ENCODE measurements at regions not wholly inside any gene's neighbourhood (a gene's known extent, or its start where the extent isn't known, plus 50 kb on each side); places are given as distances from the start of the nearest gene placed in this dataset.
"Not testable (repeated sequence)": the region's sequence is repeated elsewhere in the genome, so short reads cannot be mapped to it uniquely, and the experiment has no call there.

DNA sequence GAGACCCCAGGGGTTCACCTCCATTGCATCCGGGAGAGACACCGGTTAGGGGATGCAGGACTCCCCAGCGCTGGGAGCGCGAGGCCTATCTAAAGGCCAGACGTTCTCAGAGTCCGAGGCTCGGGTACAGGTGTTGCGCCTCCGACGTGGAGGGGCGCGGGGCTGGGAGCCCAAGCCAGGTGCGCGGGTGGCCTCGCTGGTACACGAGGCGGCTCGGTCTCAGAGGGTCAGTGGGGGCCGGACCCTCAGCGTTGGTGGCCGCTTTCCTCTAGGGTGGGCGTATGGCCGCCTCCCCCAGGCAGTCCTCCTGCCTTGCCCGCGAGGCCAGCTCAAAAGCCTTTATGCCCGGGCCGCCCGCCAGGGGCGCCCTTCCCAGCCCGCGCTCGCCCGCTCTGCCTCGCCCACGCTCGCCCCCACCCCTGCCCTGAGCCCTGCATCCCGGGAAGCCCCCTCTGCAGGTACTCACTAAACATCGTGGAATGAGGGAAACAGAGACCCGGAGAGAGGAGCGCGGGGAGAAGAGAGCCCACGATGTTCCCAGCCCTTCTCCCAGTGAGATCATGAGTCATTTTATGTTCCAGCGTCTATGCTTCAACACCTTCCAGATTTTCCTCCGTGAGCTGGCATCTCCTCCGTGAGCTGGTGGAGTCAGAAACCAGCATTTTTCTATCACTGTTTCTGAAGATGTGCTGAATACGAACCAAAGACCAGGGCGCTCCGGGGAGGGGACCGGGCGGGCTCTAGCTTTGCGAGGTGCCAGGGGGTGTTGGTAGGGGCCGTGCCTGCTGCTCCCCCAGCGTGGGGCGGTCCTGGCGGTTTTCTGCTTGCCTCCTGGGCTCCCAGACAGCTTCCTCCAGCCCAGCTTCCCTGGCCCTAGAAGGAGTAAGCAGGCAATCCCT is 73.8 kb downstream of the DIO3 start:
- DNase-seq: no peak

DNA sequence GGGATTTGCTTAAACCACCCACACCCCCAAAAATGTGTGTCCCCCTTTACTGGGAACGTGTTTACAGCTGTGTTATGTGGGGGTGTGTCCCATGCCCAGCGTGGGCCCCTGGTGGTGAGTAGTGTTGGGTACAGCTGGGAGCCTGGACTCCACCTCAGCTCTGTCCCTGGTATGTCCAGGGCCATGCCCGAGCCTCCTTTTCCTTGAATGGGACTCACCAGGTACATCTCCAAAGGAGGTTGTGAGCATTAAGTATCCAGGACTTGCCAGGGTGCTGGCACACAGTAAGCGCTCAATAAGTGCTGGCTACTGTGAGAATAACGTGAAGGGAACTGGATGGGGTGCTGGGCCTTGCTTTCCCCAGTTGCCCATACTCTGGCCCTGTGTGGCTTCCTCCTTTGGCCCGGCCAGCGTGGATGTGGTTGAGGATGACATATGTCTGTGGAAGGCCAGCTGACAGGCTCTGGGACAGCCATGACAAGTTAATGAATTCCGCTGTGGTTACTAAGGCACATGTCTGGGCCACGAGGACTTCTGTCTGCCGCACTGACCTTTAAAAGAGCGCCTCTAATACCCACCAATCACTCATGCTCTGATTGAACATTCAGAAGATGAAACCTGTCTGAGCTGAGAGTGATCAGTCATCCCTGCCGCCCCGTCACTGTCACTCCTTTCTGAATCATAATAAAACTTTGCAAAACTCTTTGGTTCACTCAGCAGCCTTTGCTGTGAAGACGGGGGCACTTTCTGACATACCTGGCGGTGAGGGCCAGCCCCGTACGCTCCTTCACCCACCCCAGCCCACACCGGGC is 74.7 kb downstream of the DIO3 start:
- no peak for DNase-seq

DNA sequence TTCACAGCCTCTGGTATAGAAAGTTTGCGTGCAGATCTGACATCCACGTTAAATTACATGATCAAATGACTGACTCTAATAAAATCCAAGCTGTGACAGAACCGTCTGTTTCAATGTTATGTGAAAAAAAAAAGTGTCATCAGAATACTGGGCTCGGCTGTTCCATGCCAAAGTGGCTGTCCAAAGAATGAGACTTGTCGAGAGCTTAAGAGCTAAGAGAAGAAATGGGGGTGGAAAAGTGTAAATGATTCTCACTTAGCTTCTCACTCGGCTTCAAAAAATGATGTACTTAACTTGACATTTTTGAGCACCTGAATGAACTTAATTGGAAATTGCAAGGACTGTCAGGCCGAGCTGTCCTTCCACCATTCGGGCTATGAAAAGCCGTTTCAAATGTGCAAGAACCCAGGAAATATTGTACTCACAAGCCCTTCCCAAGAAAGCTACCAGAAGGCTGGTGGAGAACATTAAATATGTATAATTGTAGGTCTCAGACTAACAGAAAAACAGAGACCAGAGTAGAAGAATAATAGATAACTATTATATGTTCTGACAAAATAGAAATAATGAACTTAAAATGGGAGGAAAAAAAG is 78.0 kb downstream of the DIO3 start:
- no peak for DNase-seq

DNA sequence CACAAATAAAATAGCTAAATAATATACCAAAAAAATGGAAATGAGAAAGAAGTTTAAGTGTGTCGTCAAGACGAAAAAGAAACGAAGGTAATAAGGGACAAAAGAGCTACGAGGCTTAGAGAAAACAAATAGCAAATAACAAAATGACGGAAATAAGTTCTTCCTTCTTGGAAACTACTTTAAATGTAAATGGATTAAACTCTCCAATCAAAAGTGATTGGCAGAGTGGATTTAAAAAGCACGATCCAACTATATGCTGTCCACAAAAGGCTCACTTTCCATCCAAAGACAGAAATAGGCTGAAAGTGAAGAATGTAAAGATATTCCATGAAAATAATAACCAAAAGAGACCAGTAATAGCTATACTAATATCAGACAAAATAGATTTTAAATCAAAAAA is 82.4 kb downstream of the DIO3 start:
- DNase-seq: no peak

DNA sequence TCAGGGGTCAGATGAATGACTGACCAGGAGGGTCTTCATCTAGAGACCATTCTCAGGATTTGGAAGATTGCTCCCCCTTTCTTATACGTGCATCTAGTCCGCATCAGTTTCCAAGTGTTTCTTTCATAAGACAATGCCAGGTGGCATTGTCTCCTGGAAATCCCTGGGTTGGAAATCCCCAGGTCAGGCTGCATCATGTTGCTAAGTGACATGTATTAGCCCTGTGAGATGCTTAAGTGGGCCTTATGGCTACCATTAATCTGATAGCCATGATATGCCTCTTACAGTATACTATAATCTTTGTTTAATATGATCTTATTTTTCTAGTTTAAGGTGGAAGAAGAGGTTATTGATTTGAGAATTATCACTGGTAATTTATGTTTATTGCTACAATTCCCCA is 92.8 kb downstream of the DIO3 start:
- DNase-seq: no peak

DNA sequence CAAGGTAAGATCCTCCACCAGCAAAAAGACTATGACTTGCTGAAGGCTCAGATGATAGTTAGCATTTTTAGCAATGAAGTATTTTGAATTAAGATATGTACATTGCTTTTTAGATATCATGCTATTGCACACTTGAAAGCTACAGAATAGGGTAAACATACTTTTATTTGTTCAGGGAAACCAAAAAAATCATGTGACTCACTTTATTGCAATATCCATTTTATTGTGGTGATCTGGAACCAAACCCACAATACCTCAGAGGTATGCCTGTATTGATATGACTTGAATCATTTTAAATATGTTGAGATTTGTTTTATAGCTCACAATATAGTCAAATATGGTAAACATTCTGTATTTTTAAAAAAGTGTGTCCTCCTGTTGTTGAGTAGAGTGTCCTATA is 96.1 kb downstream of the DIO3 start:
- DNase-seq: no peak

DNA sequence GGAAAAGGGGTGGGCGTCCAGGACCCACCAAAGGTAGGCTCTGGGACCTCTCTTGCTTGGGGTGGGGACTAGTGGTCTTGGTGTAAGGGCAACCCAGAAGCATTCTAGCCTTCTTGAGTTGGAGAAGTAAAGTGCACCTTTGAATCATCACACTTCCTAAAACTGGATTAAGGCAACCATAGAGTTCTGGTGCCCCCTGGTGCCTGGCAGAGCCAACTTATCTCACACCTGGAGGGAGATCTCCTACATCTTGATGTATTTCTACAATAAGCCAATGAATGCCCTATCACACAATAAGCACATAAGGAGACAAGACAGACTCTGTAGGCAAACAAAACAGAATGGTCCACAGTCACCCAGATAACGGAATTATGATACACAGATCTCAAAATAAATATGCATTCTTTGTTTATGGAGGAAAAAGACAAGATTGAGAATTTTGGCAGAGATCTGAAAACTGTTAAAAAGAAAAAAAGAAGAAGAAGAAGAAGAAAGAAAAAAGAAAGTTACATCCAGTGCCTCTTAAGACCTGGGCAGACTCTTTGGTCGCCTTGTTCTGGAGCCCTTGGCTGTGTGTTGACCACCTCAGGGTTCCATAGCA is 95.9 kb upstream of the PPP2R5C start:
- peak; percentile 7 to 14 for DNase-seq

DNA sequence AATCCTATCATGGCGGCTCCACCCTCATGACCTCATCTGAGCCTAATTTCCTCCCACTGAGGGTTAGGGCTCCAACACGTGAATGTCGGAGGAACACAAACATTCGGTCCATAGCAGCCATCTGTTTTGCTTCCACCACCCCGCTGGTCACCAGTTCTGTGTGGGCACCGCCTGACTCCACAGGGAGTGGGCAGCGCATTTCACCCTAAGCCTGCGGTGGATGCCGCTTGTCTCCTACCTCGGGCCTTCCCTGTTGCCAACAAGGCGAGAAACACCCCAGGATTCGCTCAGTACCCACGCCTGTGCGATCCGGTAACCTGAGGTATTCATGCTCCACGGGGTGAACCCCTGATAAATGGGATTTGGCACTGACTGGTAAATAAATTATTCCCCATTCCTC is 95.2 kb upstream of the PPP2R5C start:
- no peak for DNase-seq

DNA sequence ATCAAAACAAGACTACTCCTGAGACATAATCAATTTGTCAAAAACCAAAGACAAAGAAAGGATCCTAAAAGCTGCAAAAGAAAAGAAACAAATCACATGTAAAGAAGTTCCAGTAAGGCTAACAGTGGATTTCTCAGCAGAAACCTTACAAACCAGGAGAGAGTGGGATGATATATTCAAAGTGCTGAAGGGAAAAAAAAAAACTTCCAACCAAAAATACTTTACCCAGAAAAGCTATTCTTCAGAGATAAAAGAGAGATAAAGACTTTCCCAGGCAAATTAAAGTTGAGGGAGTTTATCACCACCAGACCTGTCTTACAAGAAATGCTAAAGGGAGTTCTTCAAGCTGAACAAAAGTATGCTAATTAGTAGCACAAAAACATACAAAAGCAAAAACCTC is 91.9 kb upstream of the PPP2R5C start:
- no peak for DNase-seq

DNA sequence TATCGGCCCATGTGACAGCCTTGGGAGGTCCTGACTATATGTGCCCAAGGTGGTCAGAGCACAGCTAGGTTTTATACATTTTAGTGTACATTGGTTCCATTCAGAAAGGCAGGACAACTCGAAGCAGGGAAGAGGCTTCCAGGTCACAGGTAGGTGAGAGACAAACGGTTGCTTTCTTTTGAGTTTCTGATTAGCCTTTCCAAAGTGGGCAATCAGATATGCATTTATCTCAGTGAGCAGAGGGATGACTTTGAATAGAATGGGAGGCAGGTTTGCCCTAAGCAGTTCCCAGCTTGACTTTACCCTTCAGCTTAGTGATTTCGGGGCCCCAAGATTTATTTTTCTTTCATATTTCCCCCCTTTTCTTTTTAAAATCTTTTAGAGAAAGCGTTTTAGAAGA is 87.6 kb upstream of the PPP2R5C start:
- DNase-seq: no peak

DNA sequence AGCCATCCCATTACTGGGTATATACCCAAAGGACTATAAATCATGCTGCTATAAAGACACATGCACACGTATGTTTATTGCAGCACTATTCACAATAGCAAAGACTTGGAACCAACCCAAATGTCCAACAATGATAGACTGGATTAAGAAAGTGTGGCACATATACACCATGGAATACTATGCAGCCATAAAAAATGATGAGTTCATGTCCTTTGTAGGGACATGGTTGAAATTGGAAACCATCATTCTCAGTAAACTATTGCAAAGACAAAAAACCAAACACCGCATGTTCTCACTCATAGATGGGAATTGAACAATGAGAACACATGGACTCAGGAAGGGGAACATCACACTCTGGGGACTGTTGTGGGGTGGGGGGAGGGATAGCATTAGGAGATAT is 85.7 kb upstream of the PPP2R5C start:
- not testable (repeated sequence) for DNase-seq

DNA sequence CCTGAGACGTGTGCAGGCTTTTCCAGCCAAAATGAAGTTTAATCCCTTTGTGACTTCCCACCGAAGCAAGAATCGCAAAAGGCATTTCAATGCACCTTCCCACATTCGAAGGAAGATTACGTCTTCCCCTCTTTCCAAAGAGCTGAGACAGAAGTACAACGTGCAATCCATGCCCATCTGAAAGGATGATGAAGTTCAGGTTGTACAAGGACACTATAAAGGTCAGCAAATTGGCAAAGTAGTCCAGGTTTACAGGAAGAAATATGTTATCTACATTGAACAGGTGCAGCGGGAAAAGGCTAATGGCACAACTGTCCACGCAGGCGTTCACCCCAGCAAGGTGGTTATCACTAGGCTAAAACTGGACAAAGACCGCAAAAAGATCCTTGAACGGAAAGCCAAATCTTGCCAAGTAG is 83.6 kb upstream of the PPP2R5C start:
- not testable (repeated sequence) for DNase-seq

DNA sequence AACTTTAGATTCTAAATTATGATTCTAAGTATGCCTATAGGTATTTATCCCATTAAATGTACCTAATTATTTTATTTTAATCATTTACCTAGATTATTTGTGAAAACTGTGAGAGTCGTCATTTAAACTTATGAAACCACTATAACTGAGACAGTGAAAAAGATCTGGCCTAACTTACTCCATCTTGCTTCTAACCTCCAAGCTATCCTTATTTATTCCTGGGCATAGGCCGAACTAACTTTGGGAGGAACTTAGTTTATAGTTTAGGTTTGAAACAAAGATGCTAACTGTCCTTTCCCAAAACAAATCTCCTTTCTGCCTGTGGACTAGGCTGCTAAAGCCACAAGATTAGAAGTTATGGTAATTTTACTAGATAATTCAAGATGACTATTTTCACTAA is 79.7 kb upstream of the PPP2R5C start:
- no peak for DNase-seq

DNA sequence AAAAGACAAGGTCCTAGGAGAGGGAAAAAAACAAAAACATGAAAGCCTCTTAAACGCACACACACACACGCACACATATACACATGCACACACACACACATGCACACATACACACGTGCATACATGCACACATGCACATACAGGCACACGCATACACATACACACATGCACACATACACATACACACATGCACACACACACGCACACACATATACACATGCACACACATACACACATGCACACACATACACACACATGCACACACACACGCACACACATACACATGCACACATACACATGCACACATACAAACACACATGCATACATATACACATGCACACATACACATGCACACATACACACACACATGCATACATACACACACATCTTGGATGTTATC is 78.1 kb upstream of the PPP2R5C start:
- DNase-seq: no peak

DNA sequence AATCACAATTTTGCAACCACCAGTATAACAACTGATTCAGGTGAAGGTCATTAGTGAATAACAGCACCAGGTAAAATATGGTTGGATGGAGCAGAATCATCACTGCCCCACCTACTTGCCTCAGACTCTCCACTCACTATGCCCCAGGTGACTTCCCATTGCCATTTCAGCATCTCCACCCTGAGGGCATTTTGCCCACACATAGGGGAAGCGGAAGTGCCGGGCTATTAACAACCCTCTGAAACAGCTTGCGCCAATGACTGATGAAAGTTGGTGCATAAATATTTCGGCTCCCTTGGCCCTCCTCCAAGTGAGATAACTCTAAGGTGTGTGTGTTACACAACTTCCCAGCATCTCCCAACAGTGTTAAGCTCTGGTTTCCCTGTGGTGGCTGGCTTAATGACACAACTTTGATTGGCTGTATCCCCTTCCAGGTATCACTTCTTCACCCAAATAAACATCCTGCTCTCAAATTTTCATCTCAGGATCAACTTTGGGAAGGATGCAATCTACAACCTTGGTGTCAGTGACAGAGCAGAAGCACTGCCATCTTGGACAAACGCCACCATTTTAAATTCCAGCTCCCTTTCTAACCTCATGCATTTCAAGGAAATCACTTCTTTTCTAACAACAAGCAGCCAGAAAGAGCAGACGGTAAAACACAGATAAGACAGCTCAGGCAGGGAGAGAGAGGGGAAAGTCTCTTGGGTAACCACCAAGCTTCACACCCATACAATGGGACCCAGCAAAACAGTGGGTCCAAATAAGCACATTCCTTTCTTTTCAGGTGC is 73.6 kb upstream of the PPP2R5C start:
- DNase-seq: no peak

DNA sequence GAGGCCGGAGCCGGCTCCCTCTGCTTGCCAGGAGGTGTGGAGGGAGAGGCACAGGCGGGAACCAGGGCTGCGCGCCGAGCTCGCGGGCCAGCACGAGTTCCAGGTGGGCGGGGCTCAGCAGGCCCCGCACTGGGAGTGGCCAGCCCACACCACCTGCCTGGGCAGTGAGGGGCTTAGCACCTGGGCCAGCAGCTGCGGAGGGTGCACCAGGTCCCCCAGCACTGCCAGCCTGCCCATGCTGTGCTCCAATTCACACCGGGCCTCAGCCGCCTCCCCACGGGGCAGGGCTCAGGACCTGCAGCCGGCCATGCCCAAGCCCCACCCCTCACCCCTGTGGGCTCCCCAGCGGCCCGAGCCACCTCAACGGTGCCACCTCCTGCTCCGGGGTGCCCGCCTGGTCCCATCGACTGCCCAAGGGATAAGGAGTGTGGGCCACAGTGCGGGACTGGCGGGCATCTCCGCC is 72.4 kb upstream of the PPP2R5C start:
- no peak for DNase-seq

DNA sequence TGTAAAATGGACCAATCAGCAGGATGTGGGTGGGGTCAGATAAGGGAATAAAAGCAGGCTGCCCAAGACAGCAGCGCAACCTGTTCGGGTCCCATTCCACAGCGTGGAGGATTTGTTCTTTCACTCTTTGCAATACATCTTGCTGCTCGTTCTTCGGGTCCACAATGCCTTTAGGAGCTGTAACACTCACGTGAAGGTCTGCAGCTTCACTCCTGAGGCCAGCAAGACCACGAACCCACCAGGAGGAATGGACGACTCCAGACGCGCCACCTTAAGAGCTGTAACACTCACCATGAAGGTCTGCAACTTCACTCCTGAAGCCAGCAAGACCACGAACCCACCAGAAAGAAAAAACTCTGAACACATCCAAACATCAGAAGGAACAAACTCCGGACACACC is 71.5 kb upstream of the PPP2R5C start:
- DNase-seq: not testable (repeated sequence)

DNA sequence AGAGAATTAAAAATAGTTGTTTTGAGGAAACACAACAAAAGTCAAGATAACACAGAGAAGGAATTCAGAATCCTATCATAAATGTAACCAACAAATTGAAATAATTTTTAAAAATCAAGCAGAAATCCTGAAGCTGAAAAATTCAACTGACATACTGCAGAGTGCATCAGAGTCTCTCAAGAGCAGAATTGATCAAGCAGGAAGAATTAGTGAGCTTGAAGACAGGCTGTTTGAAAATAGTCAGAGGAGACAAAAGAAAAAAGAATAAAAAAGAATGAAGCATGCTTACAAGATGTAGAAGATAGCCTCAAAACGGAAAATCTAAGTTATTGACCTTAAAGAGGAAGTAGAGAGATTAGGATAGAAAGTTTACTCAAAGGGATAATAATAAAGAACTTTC is 65.8 kb upstream of the PPP2R5C start:
- DNase-seq: no peak

DNA sequence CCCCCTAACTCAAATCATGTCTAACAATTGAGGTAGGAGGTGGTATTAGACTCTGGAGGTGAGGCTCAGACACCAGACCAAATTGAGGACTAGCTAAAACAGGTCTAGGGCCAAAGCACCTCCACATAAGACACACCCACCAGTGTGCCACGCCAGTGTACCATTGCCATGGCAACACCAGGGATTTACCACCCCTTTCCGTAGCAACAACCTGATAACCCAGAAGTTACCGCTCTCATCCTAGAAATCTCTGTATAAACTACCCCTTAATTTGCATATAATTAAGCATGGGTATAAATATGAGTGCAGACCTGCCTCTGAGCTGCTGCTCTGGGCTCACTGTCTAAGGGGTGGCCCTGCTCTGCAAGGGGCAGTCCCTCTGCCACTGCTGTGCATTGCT is 57.4 kb upstream of the PPP2R5C start:
- DNase-seq: peak in 1 of 2 donors; percentile 47

DNA sequence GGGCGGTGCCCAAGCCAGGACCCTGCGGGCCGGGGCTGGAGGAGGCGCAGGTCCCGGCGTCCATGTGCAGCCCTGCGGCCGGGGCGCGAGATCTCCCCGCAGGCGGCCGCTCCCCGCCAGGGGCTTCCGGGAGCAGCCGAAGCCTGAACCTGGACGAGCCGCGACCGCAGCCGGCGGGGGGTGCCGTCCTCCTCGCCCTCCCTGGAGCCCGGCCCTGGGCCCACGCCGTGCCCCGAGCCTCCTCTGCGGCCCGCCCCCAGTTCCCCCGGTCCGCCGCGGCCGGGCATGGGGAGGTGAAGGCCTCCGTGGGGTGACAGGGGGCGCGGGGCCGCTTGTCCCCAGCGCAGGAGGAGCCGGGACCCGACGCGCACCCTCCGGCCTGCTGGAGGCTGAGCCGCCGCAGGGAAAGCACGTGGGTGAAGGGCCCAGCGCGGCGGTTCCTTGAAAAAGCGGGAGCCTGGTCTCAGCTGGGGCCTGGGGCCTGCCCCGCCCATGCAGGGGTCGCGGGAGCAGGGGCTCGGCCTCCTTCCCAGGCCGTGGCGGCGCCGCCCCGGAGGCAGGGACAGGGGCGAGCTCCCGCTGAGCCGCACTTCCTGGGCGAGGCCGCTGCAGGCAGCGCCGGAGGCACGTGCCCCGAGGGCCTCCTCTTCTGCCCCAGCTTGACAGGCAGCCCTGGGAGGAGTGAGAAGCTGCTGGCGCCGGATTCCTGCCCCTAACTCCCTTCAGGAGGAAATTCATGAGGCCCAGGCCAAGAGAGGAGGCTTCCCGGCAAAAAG is 55.6 kb upstream of the PPP2R5C start:
- DNase-seq: peak; percentile 67 to 72

DNA sequence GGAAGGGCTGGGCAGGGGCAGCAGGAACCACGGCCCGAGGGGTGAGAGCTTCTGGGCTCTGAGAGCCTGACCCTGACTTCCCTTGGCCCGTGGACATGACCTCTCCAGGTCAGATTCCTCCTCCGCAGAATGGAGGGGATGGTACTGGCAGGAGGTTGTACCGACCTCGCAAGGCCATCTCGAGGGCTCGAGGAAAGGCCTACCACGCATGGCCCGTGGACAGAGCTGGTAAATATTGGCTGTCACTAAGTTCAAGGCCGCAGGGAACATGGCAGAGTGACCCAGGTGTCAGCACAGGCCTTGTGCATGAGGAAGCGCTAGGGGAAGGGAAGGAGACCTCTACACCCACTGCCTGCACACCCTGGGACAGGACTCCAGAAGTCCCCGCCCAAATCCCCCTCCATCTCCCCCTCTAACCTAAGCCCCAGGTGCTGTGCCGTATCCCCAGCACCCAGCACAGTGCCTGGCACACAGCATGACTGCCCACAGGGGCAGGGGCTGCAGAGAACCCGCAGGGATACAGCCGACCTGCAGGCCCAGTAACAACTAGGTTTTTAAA is 54.9 kb upstream of the PPP2R5C start:
- DNase-seq: no peak
